COLO829 (cell line): ENCODE measurements at regions not wholly inside any gene's neighbourhood (a gene's known extent, or its start where the extent isn't known, plus 50 kb on each side); places are given as distances from the start of the nearest gene placed in this dataset.

Experiments used
- DNase-seq: peaks from one replicate; pipeline ENCODE4 v3.0.0; 2012; ENCODE audit warnings: low spot score

DNA sequence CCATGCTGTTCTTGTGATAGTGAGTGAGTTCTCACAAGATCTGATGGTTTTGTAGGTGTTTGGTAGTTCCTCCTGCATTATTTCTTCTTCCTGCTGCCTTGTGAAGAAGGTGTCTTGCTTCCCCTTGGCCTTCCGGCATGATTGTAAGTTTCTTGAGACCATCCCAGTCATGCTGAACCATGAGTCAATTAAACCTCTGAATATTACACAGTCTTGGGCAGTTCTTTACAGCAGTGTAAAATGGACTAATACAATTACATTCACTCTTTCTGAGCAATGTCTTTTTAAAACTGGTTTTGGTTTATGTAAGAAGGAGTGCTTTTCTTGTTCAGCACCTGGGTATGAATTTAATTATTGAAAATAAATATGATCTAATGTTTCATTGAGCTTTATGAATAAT lies 50.7 kb upstream of the ARRDC3 start:
- no peak for DNase-seq
